Pancreas (tissue), 10 donors: ENCODE measurements at regions not wholly inside any gene's neighbourhood (a gene's known extent, or its start where the extent isn't known, plus 50 kb on each side); places are given as distances from the start of the nearest gene placed in this dataset.

ENCODE experiments used
- ATAC-seq, 4 donors: fragments of 200-7000 bp; cut with Tn5 transposase; one replicate each; pipeline versions ENCODE4 v1.8.0 to v1.9.1; 2020; ENCODE audit warnings: mild to moderate bottlenecking in 4 of 4, moderate library complexity in 4 of 4
- DNase-seq, 6 donors: peaks; one replicate each; pipeline ENCODE4 v3.0.0-alpha.2; 2020
- FAIRE-seq: peaks from 2 replicates; lab custom pipeline; 2012; peaks lifted over from hg19 to GRCh38; lab: Jason Lieb, UNC
- H3K27ac ChIP-seq, 4 donors: fragments of 200-600 bp; sonication (generic); 1 replicate in 3 of 4; 2 replicates in 1 of 4; pipeline versions ENCODE4 v1.5.0 to v1.8.0; 2020
- H3K27me3 ChIP-seq, 4 donors: fragments of 200-600 bp; one replicate each; pipeline ENCODE4 v1.8.0; 2021
- H3K36me3 ChIP-seq, 3 donors: fragments of 200-600 bp; sonication (generic) in 1 of 3; one replicate each; pipeline versions ENCODE4 v1.5.0 to v1.8.0; 2020 to 2021
- H3K4me1 ChIP-seq, 3 donors: fragments of 200-600 bp; one replicate each; pipeline ENCODE4 v1.8.0; 2021
- H3K4me3 ChIP-seq, 4 donors: fragments of 200-600 bp; sonication (generic) in 2 of 4; one replicate each; pipeline versions ENCODE4 v1.5.0 to v1.8.0; 2020 to 2021
- H3K9me3 ChIP-seq, 4 donors: fragments of 200-600 bp; one replicate each; pipeline ENCODE4 v1.8.0; 2021
- CTCF ChIP-seq, 4 donors: fragments of 200-600 bp; sonication (generic) in 3 of 4; IDR thresholded peaks; one replicate each; pipeline versions ENCODE4 v1.5.0 to v1.8.0; 2021; ENCODE audit warnings: antibody characterized with exemption in 4 of 4
- WGBS, 2 donors: extraction: QIAGEN DNeasy Blood & Tissue Kit; methylation state at CpG; one replicate each; pipeline ENCODE4 v1.1.7; 2013; 5-methylcytosine and 5-hydroxymethylcytosine counted together
- intact Hi-C, 3 donors: fragments of 100-400 bp; cut with DNase I; formaldehyde crosslinking; loops; one replicate each; pipeline versions ENCODE4 v1.11.1 to v1.14.2; 2022
- donor health status: healthy with polysubstance abuse.
- donor health status: DM: no; HTN: no; CAD: no; lungs with moderate emphysema.
- donor health status: DM: no; HTN: no; CAD: no.
- donor health status: control.
- donor health status: control.
- donor health status: Bipolar disorder and iron deficiency.
- donor health status: DM: yes; HTN: yes; CAD: no.
- donor health status: DM: no; HTN: no; CAD: no.
- donor health status: DM: no; HTN: no; CAD: no.
- donor health status: DM: yes; HTN: yes; CAD: no.

- TF ChIP-seq CTCF (IDR thresholded peaks at IDR 0.05) = no peak
- DNase-seq = no peak
- Histone ChIP-seq H3K27me3 (peaks cover 0 to 5% (median 0%) of the 10 kb centered on the region in 4 donors), H3K4me1 (no peaks in the 10 kb centered on the region), H3K4me3 (no peak overlapping the region), H3K9me3 (no peaks in the 10 kb centered on the region), H3K27ac (no peak overlapping the region), H3K36me3 (no peaks in the 10 kb centered on the region)
- 72 to 78% methylated on average over 3 of the region's 3 CpGs for WGBS, 2 donors
- no peak for ATAC-seq
- intact Hi-C loops = no loop called here
- no peak for FAIRE-seq
These were observed 490.7 kb upstream of the BTBD3 start for GRCh38 chr20:11426948-11427347.

- no peak for TF ChIP-seq CTCF (IDR thresholded peaks at IDR 0.05)
- Histone ChIP-seq H3K4me1 (no peaks in the 10 kb centered on the region), H3K27ac (no peak overlapping the region), H3K27me3 (peaks cover 0 to 5% (median 0%) of the 10 kb centered on the region in 4 donors), H3K9me3 (no peaks in the 10 kb centered on the region), H3K4me3 (no peak overlapping the region), H3K36me3 (no peaks in the 10 kb centered on the region)
- ATAC-seq = no peak
- 51 to 72% methylated on average over 2 of the region's 2 CpGs for WGBS, 2 donors
- no peak for FAIRE-seq
- intact Hi-C loops = no loop called here
- DNase-seq = no peak
These were observed 488.5 kb upstream of the BTBD3 start for GRCh38 chr20:11429168-11429567.

- FAIRE-seq = no peak
- Histone ChIP-seq H3K27me3 (peaks cover 0 to 5% (median 0%) of the 10 kb centered on the region in 4 donors), H3K4me1 (no peaks in the 10 kb centered on the region), H3K4me3 (no peak overlapping the region), H3K27ac (no peak overlapping the region), H3K9me3 (no peaks in the 10 kb centered on the region), H3K36me3 (no peaks in the 10 kb centered on the region)
- no peak for DNase-seq
- TF ChIP-seq CTCF (IDR thresholded peaks at IDR 0.05) = no peak
- ATAC-seq = no peak
- intact Hi-C loops = no loop called here
- WGBS, 2 donors = 64 to 65% methylated on average over 5 of the region's 5 CpGs
These were observed 487.7 kb upstream of the BTBD3 start for GRCh38 chr20:11429889-11430519.

GRCh38 chr20:11430652-11431051 lies 487.0 kb upstream of the BTBD3 start:
- no peak for FAIRE-seq
- 67 to 69% methylated on average over 3 of the region's 3 CpGs for WGBS, 2 donors
- no peaks in the 10 kb centered on the region for H3K4me1 ChIP-seq

More at GRCh38 chr20:11430652-11431051, 487.0 kb upstream of the BTBD3 start:
- Histone ChIP-seq H3K36me3 (no peaks in the 10 kb centered on the region), H3K4me3 (no peak overlapping the region), H3K9me3 (no peaks in the 10 kb centered on the region), H3K27me3 (peaks cover 0 to 5% (median 0%) of the 10 kb centered on the region in 4 donors), H3K27ac (no peak overlapping the region)
- DNase-seq (no peak), ATAC-seq (no peak)
- intact Hi-C loops = no loop called here
- no peak for TF ChIP-seq CTCF (IDR thresholded peaks at IDR 0.05)
